MCF 10A (cell line): ENCODE measurements at regions not wholly inside any gene's neighbourhood (a gene's known extent, or its start where the extent isn't known, plus 50 kb on each side); places are given as distances from the start of the nearest gene placed in this dataset.

ENCODE experiments used
- BruUV-seq: library from RNA; stranded (reverse); fragments of 400-500 nt; replicated peaks from 2 replicates; lab custom pipeline; 2021; lab: Mats Ljungman, UMichigan
- CTCF ChIA-PET: fragments of 300-600 bp; sonication (Branson Sonifier 250); formaldehyde crosslinking; extraction: SDS; loops from one replicate; lab custom pipeline; 2021; ENCODE audit warnings: antibody characterized with exemption, inconsistent platforms; lab: Yijun Ruan, JAX
- POLR2A ChIA-PET: fragments of 300-600, 350-650 bp; sonication (Branson Sonifier 250); formaldehyde crosslinking; extraction: SDS; loops from one replicate; lab custom pipeline; 2020; ENCODE audit warnings: antibody characterized with exemption, inconsistent platforms; lab: Yijun Ruan, JAX
- DNase-seq: peaks from one replicate; pipeline ENCODE4 v3.0.0-alpha.2; 2018; ENCODE audit not compliant: unreplicated experiment
- H3K27ac Mint-ChIP-seq: one replicate; pipeline ENCODE4 v1.8.0; 2022; ENCODE audit warnings: mild to moderate bottlenecking, low read depth, mixed read lengths; ENCODE audit not compliant: unreplicated experiment
- H3K27me3 Mint-ChIP-seq: one replicate; pipeline ENCODE4 v1.8.0; 2022; ENCODE audit warnings: mixed read lengths; ENCODE audit not compliant: insufficient read depth, unreplicated experiment
- H3K36me3 Mint-ChIP-seq: one replicate; pipeline ENCODE4 v1.8.0; 2022; ENCODE audit warnings: mild to moderate bottlenecking, moderate library complexity, mixed read lengths; ENCODE audit not compliant: insufficient read depth, unreplicated experiment
- H3K4me1 Mint-ChIP-seq: one replicate; pipeline ENCODE4 v1.8.0; 2022; ENCODE audit warnings: mixed read lengths; ENCODE audit not compliant: insufficient read depth, unreplicated experiment
- H3K4me3 Mint-ChIP-seq: one replicate; pipeline ENCODE4 v1.8.0; 2022; ENCODE audit warnings: mild to moderate bottlenecking, moderate library complexity, mixed read lengths; ENCODE audit not compliant: unreplicated experiment
- H3K9me3 Mint-ChIP-seq: one replicate; pipeline ENCODE4 v1.8.0; 2022; ENCODE audit warnings: mixed read lengths; ENCODE audit not compliant: unreplicated experiment
- CTCF ChIP-seq: fragments of 200-600 bp; IDR thresholded peaks from one replicate; pipeline ENCODE4 v1.8.0; 2022; ENCODE audit warnings: antibody characterized with exemption, mild to moderate bottlenecking; ENCODE audit not compliant: unreplicated experiment
- intact Hi-C: fragments of 100-400 bp; cut with micrococcal nuclease; formaldehyde crosslinking; loops from 2 replicates; pipeline ENCODE4 v1.14.1; 2022

DNA sequence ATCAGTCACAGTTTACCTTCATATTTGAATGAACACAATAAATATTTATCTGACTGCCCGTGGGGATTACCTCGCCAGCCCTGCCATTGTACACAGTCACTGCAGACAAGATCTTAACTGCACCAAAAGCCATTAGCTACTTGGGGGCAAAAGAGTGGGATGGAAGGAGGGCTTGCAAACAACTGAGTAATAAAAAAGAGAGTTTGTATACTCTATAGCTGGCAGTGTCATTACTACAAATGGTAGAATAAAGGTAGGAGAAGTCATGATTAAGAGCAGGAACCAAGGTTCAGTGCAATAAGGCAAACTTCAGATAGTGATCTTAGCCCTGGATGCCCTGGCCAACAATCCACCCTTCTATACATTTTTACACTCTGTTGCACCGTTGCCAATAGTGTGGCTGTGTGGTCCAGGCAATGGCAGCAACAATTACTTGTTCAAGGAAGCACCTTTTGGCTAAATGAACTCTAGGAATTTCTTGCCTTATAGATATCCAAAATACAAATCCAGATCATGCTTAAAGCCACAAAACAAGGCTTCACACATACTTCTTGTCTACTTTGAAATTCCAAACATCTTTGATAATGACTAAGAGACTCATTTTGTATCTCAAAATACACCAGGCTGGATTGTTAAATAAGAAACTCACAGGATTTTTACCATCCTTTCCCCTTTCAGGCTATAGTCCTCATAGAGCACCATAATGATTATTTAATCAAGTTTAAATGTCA lies 955.4 kb upstream of the ADGRB3 start:
- DNase-seq = no peak
- TF ChIP-seq CTCF = no peak
- Mint-ChIP-seq H3K9me3 (peaks cover 6% of the 10 kb centered on the region), H3K27me3 (no peaks in the 10 kb centered on the region), H3K4me1 (peaks cover 14% of the 10 kb centered on the region), H3K4me3 (no peak overlapping the region), H3K36me3 (no peaks in the 10 kb centered on the region), H3K27ac (peak overlapping the region; percentile 56)
- intact Hi-C loops = no loop called here
- no TSS peak for BruUV-seq
- POLR2A ChIA-PET = no interaction called here
- CTCF ChIA-PET = no interaction called here

GRCh38 chr6:67676892-67677291 lies 958.2 kb upstream of the ADGRB3 start:
- H3K9me3 Mint-ChIP-seq = peaks cover 13% of the 10 kb centered on the region
- H3K27ac Mint-ChIP-seq = no peak overlapping the region
- no peak for TF ChIP-seq CTCF
- BruUV-seq = no TSS peak
- H3K36me3 Mint-ChIP-seq = no peaks in the 10 kb centered on the region
- ChIA-PET CTCF (no interaction called here), POLR2A (no interaction called here)
- H3K27me3 Mint-ChIP-seq = no peaks in the 10 kb centered on the region
- H3K4me1 Mint-ChIP-seq = peaks cover 7% of the 10 kb centered on the region
- DNase-seq = no peak
- no peak overlapping the region for H3K4me3 Mint-ChIP-seq
- intact Hi-C loops = no loop called here

GRCh38 chr6:67667637-67668422 lies 967.3 kb upstream of the ADGRB3 start:
- no TSS peak for BruUV-seq
- ChIA-PET CTCF (interaction anchor here (0.6 to 1.2 kb wide), 2 partner anchors 9 to 24 kb away, joined by 3 read pairs; no protein-coding TSS in a partner anchor), POLR2A (no interaction called here)
- Mint-ChIP-seq H3K4me3 (no peak overlapping the region), H3K27me3 (no peaks in the 10 kb centered on the region), H3K4me1 (no peaks in the 10 kb centered on the region), H3K36me3 (no peaks in the 10 kb centered on the region), H3K9me3 (no peaks in the 10 kb centered on the region), H3K27ac (no peak overlapping the region)
- TF ChIP-seq CTCF = no peak
- DNase-seq = no peak
- intact Hi-C loops = no loop called here

GRCh38 chr6:67666177-67666964 lies 968.7 kb upstream of the ADGRB3 start:
- TF ChIP-seq CTCF = no peak
- H3K4me3 Mint-ChIP-seq = no peak overlapping the region
- H3K27me3 Mint-ChIP-seq = no peaks in the 10 kb centered on the region
- H3K9me3 Mint-ChIP-seq = peaks cover 5% of the 10 kb centered on the region
- ChIA-PET POLR2A (no interaction called here), CTCF (interaction anchor here (0.5 to 0.6 kb wide), 3 partner anchors 42 to 600 kb away, joined by 3 read pairs; no protein-coding TSS in a partner anchor)
- no peak for DNase-seq
- intact Hi-C loops = no loop called here
- H3K36me3 Mint-ChIP-seq = no peaks in the 10 kb centered on the region
- BruUV-seq = no TSS peak
- H3K4me1 Mint-ChIP-seq = no peaks in the 10 kb centered on the region
- no peak overlapping the region for H3K27ac Mint-ChIP-seq
